ENCODE measurements at regions not wholly inside any gene's neighbourhood (a gene's known extent, or its start where the extent isn't known, plus 50 kb on each side); places are given as distances from the start of the nearest gene placed in this dataset.
"Not testable (repeated sequence)": the region's sequence is repeated elsewhere in the genome, so short reads cannot be mapped to it uniquely, and the experiment has no call there.

GRCh38 chr2:2586931-2587330 lies 255.9 kb upstream of the MYT1L start:
- H3K4me3 Mint-ChIP-seq: no peak overlapping the region
- no peaks in the 10 kb centered on the region for H3K36me3 Mint-ChIP-seq (ENCODE audit: low read depth)
- no peak for TF ChIP-seq CTCF (IDR thresholded peaks at IDR 0.05)
- no peaks in the 10 kb centered on the region for H3K4me1 Mint-ChIP-seq (ENCODE audit: low read depth)
- H3K27ac Mint-ChIP-seq: no peak overlapping the region
- H3K27me3 Mint-ChIP-seq (ENCODE audit: insufficient read depth): peaks cover 2% of the 10 kb centered on the region
- DNase-seq: no peak
- peaks cover 65% of the 10 kb centered on the region for H3K9me3 Mint-ChIP-seq

- DNase-seq: no peak
- TF ChIP-seq CTCF (IDR thresholded peaks at IDR 0.05): no peak
- H3K36me3 Mint-ChIP-seq (ENCODE audit: low read depth): no peaks in the 10 kb centered on the region
- H3K4me3 Mint-ChIP-seq: no peak overlapping the region
- peaks cover 72% of the 10 kb centered on the region for H3K9me3 Mint-ChIP-seq
- H3K4me1 Mint-ChIP-seq (ENCODE audit: low read depth): no peaks in the 10 kb centered on the region
- H3K27me3 Mint-ChIP-seq (ENCODE audit: insufficient read depth): peaks cover 2% of the 10 kb centered on the region
- H3K27ac Mint-ChIP-seq: no peak overlapping the region
These were observed 255.1 kb upstream of the MYT1L start for GRCh38 chr2:2586068-2586776.

GRCh38 chr2:2582998-2583545 lies 252.0 kb upstream of the MYT1L start:
- Mint-ChIP-seq H3K4me1 (ENCODE audit: low read depth) (no peaks in the 10 kb centered on the region), H3K9me3 (peaks cover 74% of the 10 kb centered on the region), H3K27me3 (ENCODE audit: insufficient read depth) (peaks cover 2% of the 10 kb centered on the region; the same call in 1 of the 2 replicates), H3K36me3 (ENCODE audit: low read depth) (peaks cover 10% of the 10 kb centered on the region; the same call in 1 of the 2 replicates), H3K4me3 (no peak overlapping the region), H3K27ac (no peak overlapping the region)
- TF ChIP-seq CTCF (IDR thresholded peaks at IDR 0.05): no peak
- no peak for DNase-seq

- Mint-ChIP-seq H3K9me3 (peaks cover 63% of the 10 kb centered on the region), H3K27ac (no peak overlapping the region), H3K36me3 (ENCODE audit: low read depth) (peaks cover 10% of the 10 kb centered on the region; the same call in 1 of the 2 replicates), H3K27me3 (ENCODE audit: insufficient read depth) (peaks cover 2% of the 10 kb centered on the region; the same call in 1 of the 2 replicates), H3K4me3 (no peak overlapping the region), H3K4me1 (ENCODE audit: low read depth) (no peaks in the 10 kb centered on the region)
- no peak for TF ChIP-seq CTCF (IDR thresholded peaks at IDR 0.05)
- DNase-seq: no peak
These were observed 250.5 kb upstream of the MYT1L start for GRCh38 chr2:2581331-2582159.

GRCh38 chr2:2580841-2581240 lies 249.8 kb upstream of the MYT1L start:
- H3K4me3 Mint-ChIP-seq; H3K27ac Mint-ChIP-seq; H3K27me3 Mint-ChIP-seq (ENCODE audit: insufficient read depth); DNase-seq; H3K4me1 Mint-ChIP-seq (ENCODE audit: low read depth): not testable (repeated sequence)
- H3K9me3 Mint-ChIP-seq: peaks cover 56% of the 10 kb centered on the region
- H3K36me3 Mint-ChIP-seq (ENCODE audit: low read depth): peaks cover 10% of the 10 kb centered on the region; the same call in 1 of the 2 replicates

Measured in HFFc6 (cell line).